Thymus (tissue), 11 donors: ENCODE measurements at regions not wholly inside any gene's neighbourhood (a gene's known extent, or its start where the extent isn't known, plus 50 kb on each side); places are given as distances from the start of the nearest gene placed in this dataset.
"Not testable (repeated sequence)": the region's sequence is repeated elsewhere in the genome, so short reads cannot be mapped to it uniquely, and the experiment has no call there.

Experiments used
- DNase-seq, 9 donors: peaks; one replicate each; pipeline ENCODE4 v3.0.0-alpha.2; 2013; ENCODE audit warnings: low spot score in 9 of 9, low read depth in 6 of 9, missing footprints in 1 of 9
- H3K27ac ChIP-seq, 2 donors: one replicate each; pipeline ENCODE4 v1.5.1; 2013; ENCODE audit warnings: control low read depth in 1 of 2, low read depth in 1 of 2, low read length in 1 of 2, mild to moderate bottlenecking in 1 of 2, moderate library complexity in 1 of 2
- H3K27me3 ChIP-seq, 2 donors: one replicate each; pipeline ENCODE4 v1.5.1; 2013; ENCODE audit warnings: low read length in 1 of 2; ENCODE audit not compliant: control insufficient read depth in 2 of 2, insufficient read depth in 1 of 2
- H3K36me3 ChIP-seq, 2 donors: one replicate each; pipeline ENCODE4 v1.5.1; 2013; ENCODE audit warnings: low read length in 1 of 2, mild to moderate bottlenecking in 1 of 2, moderate library complexity in 1 of 2; ENCODE audit not compliant: control insufficient read depth in 2 of 2, insufficient read depth in 2 of 2
- H3K4me1 ChIP-seq, 2 donors: one replicate each; pipeline ENCODE4 v1.5.1; 2013; ENCODE audit warnings: low read length in 2 of 2; ENCODE audit not compliant: control insufficient read depth in 2 of 2, insufficient read depth in 2 of 2
- H3K4me3 ChIP-seq, 2 donors: one replicate each; pipeline ENCODE4 v1.5.1; 2013; ENCODE audit warnings: low read length in 2 of 2, control low read depth in 1 of 2, mild to moderate bottlenecking in 1 of 2
- H3K9me3 ChIP-seq, 2 donors: one replicate each; pipeline ENCODE4 v1.5.1; 2013; ENCODE audit warnings: low read length in 1 of 2, mild to moderate bottlenecking in 1 of 2; ENCODE audit not compliant: control insufficient read depth in 2 of 2, insufficient read depth in 1 of 2
- whole genome bisulfite sequencing: extraction: QIAGEN DNeasy Blood & Tissue Kit; methylation state at CpG from one replicate; pipeline ENCODE4 v1.1.7; 2013; 5-methylcytosine and 5-hydroxymethylcytosine counted together
- donor health status: healthy.

GRCh38 chr2:113366821-113367220 is 70.7 kb upstream of the ZNG1B start:
- 83% methylated on average over 4 of the region's 4 CpGs for WGBS
- H3K36me3 ChIP-seq, DNase-seq: not testable (repeated sequence)

GRCh38 chr2:113365791-113366190 is 71.7 kb upstream of the ZNG1B start:
- WGBS = 95% methylated on average over 2 of the region's 2 CpGs
- H3K27me3 ChIP-seq, H3K4me1 ChIP-seq, H3K27ac ChIP-seq, H3K36me3 ChIP-seq, DNase-seq, H3K4me3 ChIP-seq, H3K9me3 ChIP-seq: not testable (repeated sequence)

More at GRCh38 chr2:113366821-113367220, 70.7 kb upstream of the ZNG1B start:
- not testable (repeated sequence) for H3K27me3 ChIP-seq, H3K4me3 ChIP-seq, H3K27ac ChIP-seq, H3K9me3 ChIP-seq, H3K4me1 ChIP-seq

GRCh38 chr2:113365290-113365689 is 72.2 kb upstream of the ZNG1B start:
- H3K4me3 ChIP-seq, DNase-seq, H3K27me3 ChIP-seq, H3K4me1 ChIP-seq, H3K9me3 ChIP-seq, H3K36me3 ChIP-seq, H3K27ac ChIP-seq: not testable (repeated sequence)

GRCh38 chr2:113361051-113361450 is 76.4 kb upstream of the ZNG1B start:
- no peaks in the 10 kb centered on the region for H3K4me1 ChIP-seq
- no peak for DNase-seq
- no peak overlapping the region for H3K27ac ChIP-seq
- no peaks in the 10 kb centered on the region for H3K9me3 ChIP-seq
- no peaks in the 10 kb centered on the region for H3K36me3 ChIP-seq
- no peaks in the 10 kb centered on the region for H3K27me3 ChIP-seq
- WGBS = 98% methylated on average over 3 of the region's 3 CpGs
- H3K4me3 ChIP-seq = no peak overlapping the region

GRCh38 chr2:113357071-113357470 is 78.3 kb upstream of the PAX8 start:
- no peak for DNase-seq
- Histone ChIP-seq H3K36me3 (no peaks in the 10 kb centered on the region), H3K27ac (no peak overlapping the region), H3K9me3 (no peaks in the 10 kb centered on the region), H3K27me3 (no peaks in the 10 kb centered on the region), H3K4me3 (no peak overlapping the region), H3K4me1 (no peaks in the 10 kb centered on the region)
- WGBS = 97% methylated on average over 3 of the region's 3 CpGs

- H3K27me3 ChIP-seq, H3K36me3 ChIP-seq, H3K27ac ChIP-seq, H3K9me3 ChIP-seq, H3K4me3 ChIP-seq, DNase-seq, H3K4me1 ChIP-seq: not testable (repeated sequence)
- 99% methylated on average over 5 of the region's 5 CpGs for WGBS
Observed at GRCh38 chr2:113356284-113356683, 77.6 kb upstream of the PAX8 start.

DNA sequence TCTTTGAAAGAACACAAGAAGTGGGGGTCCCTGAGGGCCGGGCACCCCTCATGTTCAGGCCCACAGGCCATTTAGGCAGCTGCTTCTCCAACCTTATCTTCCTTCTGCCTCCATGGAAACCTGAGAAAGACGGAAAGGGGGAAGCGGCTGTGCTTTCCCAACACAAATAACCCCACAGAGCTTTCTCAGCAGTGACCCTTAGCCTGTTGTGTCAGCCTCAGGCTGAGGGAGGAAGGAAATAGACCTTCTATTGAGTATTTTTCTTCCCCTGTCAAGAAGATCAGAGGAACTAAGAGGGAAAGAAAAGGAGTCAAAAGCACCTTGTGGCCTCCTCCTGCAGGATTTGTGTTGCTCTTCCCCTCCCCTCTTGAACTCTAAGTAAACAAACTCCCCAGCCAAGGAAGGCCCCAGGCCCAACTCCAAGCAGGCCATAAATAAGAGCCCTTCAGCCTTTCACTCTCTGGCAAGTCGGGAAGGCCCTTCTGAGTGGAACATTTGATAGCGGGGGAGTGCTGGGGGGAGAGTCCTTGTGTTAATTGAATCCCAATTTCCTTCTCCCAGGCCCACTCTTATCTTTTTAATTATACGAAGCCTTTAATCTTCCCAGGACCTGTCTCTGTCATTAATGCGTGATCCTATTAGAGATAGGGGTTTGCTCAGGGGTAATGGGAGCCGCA is 76.8 kb upstream of the PAX8 start:
- WGBS = 93% methylated on average over 8 of the region's 8 CpGs

DNA sequence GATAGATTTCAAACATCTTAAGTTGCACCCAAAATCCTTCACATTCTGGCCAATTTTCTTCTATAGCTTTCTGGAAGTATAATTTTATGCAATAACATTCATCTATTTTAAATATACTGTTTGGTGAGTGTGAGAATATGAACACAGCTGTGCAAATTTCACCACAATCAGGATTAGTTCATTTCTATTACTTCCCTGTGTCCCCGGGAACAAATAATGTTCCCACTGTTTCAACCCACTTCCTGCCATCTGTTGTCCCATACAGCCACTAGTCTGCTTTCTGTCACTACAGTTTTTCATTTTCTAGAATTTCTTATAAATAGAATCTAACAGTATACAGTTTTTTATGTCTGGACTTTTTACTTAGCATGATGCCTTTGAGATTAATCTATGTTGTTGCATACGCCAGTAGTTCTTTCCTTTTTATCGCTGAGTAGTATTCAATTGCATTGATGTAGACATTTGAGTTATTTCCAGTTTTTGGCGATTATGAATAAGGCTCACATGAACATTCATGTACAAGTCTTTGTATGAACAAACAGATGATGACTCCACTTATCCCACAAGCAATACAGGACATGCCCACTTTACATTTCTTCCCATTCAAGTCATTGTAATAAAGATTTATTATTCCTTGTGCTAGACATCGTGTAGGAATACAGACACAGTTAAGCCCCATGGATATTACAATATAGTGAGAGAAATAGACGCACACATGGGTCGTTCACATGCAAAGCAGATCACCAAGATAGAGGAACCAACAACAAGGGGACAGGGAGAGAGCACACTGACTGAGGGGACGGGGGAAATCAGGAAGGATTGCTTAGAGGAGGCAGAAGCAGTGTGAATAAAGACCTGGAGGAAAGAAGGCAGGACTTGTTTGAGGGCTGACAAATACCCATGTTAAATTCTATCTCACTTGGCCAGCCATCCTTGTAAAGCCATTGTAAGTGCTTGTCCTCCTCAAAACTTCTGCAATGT is 72.9 kb upstream of the PAX8 start:
- no peaks in the 10 kb centered on the region for H3K36me3 ChIP-seq
- 68% methylated on average over 8 of the region's 8 CpGs for WGBS

More for the DNA sequence above, 76.8 kb upstream of the PAX8 start:
- DNase-seq, H3K27me3 ChIP-seq, H3K4me3 ChIP-seq, H3K36me3 ChIP-seq, H3K27ac ChIP-seq, H3K4me1 ChIP-seq, H3K9me3 ChIP-seq: not testable (repeated sequence)

GRCh38 chr2:113343800-113344199 is 65.1 kb upstream of the PAX8 start:
- not testable (repeated sequence) for H3K4me3 ChIP-seq, H3K9me3 ChIP-seq, DNase-seq, H3K4me1 ChIP-seq, H3K36me3 ChIP-seq, H3K27ac ChIP-seq
- H3K27me3 ChIP-seq = peaks cover 0 to 13% of the 10 kb centered on the region in 2 donors
- WGBS = 96% methylated on average over 1 of the region's 1 CpG

More for the DNA sequence above, 72.9 kb upstream of the PAX8 start:
- H3K4me1 ChIP-seq = no peaks in the 10 kb centered on the region
- no peaks in the 10 kb centered on the region for H3K27me3 ChIP-seq
- H3K9me3 ChIP-seq = no peaks in the 10 kb centered on the region
- no peak for DNase-seq
- H3K27ac ChIP-seq = no peak overlapping the region
- no peak overlapping the region for H3K4me3 ChIP-seq
